H1 (cell line): ENCODE measurements at regions not wholly inside any gene's neighbourhood (a gene's known extent, or its start where the extent isn't known, plus 50 kb on each side); places are given as distances from the start of the nearest gene placed in this dataset.

Experiments
- CTCF ChIA-PET: fragments of 300-600 bp; sonication (Branson Sonifier 250); formaldehyde crosslinking; loops from one replicate; lab custom pipeline; 2021; ENCODE audit not compliant: partially characterized antibody; lab: Charles Lee
- POLR2A ChIA-PET: fragments of 300-600 bp; sonication (Branson Sonifier 250); formaldehyde crosslinking; loops from one replicate; lab custom pipeline; 2021; ENCODE audit warnings: inconsistent platforms; ENCODE audit not compliant: partially characterized antibody; lab: Charles Lee
- DNase-seq, 2 experiments: peaks; one replicate each; pipeline versions ENCODE4 v3.0.0 to v3.0.0-alpha.2; 2010 to 2022; ENCODE audit warnings: low spot score in 2 of 2, low read depth in 1 of 2, mixed read lengths in 1 of 2
- FAIRE-seq: peaks from 2 replicates; lab custom pipeline; 2011; peaks lifted over from hg19 to GRCh38; lab: Jason Lieb, UNC
- H2AFZ ChIP-seq: 2 replicates; pipeline ENCODE4 v1.8.1; 2012; ENCODE audit warnings: low read length, inconsistent platforms
- H2AK5ac ChIP-seq: 2 replicates; pipeline ENCODE4 v1.6.1; 2013; ENCODE audit warnings: low read depth, low read length
- H2BK120ac ChIP-seq: replicated peaks from 2 replicates; pipeline ENCODE3; 2013; ENCODE audit warnings: low read depth, low read length, inconsistent platforms
- H2BK12ac ChIP-seq: 2 replicates; pipeline ENCODE4 v1.6.1; 2013; ENCODE audit warnings: low read depth, low read length
- H2BK15ac ChIP-seq: 2 replicates; pipeline ENCODE4 v1.6.1; 2013; ENCODE audit warnings: low read length
- H2BK20ac ChIP-seq: 2 replicates; pipeline ENCODE4 v1.6.1; 2013; ENCODE audit warnings: low read length
- H2BK5ac ChIP-seq: 2 replicates; pipeline ENCODE4 v1.6.1; 2013; ENCODE audit warnings: low read depth, low read length
- H3K14ac ChIP-seq: 2 replicates; pipeline ENCODE4 v1.6.1; 2013; ENCODE audit warnings: inconsistent platforms; ENCODE audit not compliant: insufficient read length
- H3K18ac ChIP-seq: 2 replicates; pipeline ENCODE4 v1.6.1; 2013; ENCODE audit warnings: low read length; ENCODE audit errors: extremely low read depth
- H3K23ac ChIP-seq: 2 replicates; pipeline ENCODE4 v1.6.1; 2013; ENCODE audit warnings: inconsistent platforms; ENCODE audit not compliant: insufficient read length
- H3K23me2 ChIP-seq: 2 replicates; pipeline ENCODE4 v1.6.1; 2013; ENCODE audit warnings: low read depth, low read length
- H3K27ac ChIP-seq: 2 replicates; pipeline ENCODE4 v1.6.1; 2011; ENCODE audit warnings: low read depth, low read length, inconsistent platforms
- H3K27me3 ChIP-seq, 4 experiments: replicated peaks in 1 of 4; 1 replicate in 1 of 4; 2 replicates in 3 of 4; pipeline versions ENCODE4 v1.6.1 to v1.8.1; 2011 to 2013; ENCODE audit warnings: low read length in 3 of 4, mild to moderate bottlenecking in 3 of 4, inconsistent platforms in 2 of 4, mixed read lengths in 2 of 4, moderate library complexity in 1 of 4; ENCODE audit not compliant: control insufficient read depth in 3 of 4, insufficient read depth in 3 of 4; ENCODE audit errors: extremely low read depth in 1 of 4
- H3K36me3 ChIP-seq, 4 experiments: 2 replicates each; pipeline versions ENCODE4 v1.6.1 to v1.8.1; 2011 to 2013; ENCODE audit warnings: mild to moderate bottlenecking in 4 of 4, low read length in 3 of 4, moderate library complexity in 2 of 4, control low read depth in 1 of 4, inconsistent platforms in 1 of 4; ENCODE audit not compliant: insufficient read depth in 4 of 4, control insufficient read depth in 2 of 4
- H3K4ac ChIP-seq: replicated peaks from 2 replicates; pipeline ENCODE3; 2013; ENCODE audit warnings: low read length, low read depth, mixed read lengths, inconsistent platforms; ENCODE audit not compliant: insufficient read length
- H3K4me1 ChIP-seq, 4 experiments: replicated peaks in 1 of 4; 1 replicate in 1 of 4; 2 replicates in 3 of 4; pipeline versions ENCODE4 v1.6.1 to v1.8.1; 2011 to 2013; ENCODE audit warnings: low read length in 3 of 4, inconsistent platforms in 2 of 4, mixed read lengths in 1 of 4; ENCODE audit not compliant: insufficient read depth in 4 of 4, control insufficient read depth in 3 of 4
- H3K4me2 ChIP-seq, 2 experiments: 2 replicates each; pipeline versions ENCODE4 v1.6.1 to v1.8.1; 2011 to 2013; ENCODE audit warnings: low read depth in 2 of 2, low read length in 2 of 2, control low read depth in 1 of 2, inconsistent platforms in 1 of 2, mild to moderate bottlenecking in 1 of 2; ENCODE audit not compliant: insufficient read depth in 1 of 2
- H3K4me3 ChIP-seq, 4 experiments: fragments of 200-600, 300-600 bp in 1 of 4; sonication (generic), shearing (Covaris generic), sonication (Bioruptor Twin) in 1 of 4; 2 replicates each; pipeline versions ENCODE4 v1.5.1 to v1.8.1; 2011 to 2016; ENCODE audit warnings: low read length in 4 of 4, low read depth in 3 of 4, control low read depth in 2 of 4, inconsistent platforms in 2 of 4, mild to moderate bottlenecking in 2 of 4, mixed read lengths in 1 of 4, moderate library complexity in 1 of 4; ENCODE audit not compliant: insufficient read depth in 2 of 4; ENCODE audit errors: extremely low read depth in 1 of 4
- H3K56ac ChIP-seq: replicated peaks from 2 replicates; pipeline ENCODE3; 2013; ENCODE audit warnings: low read depth, mild to moderate bottlenecking, mixed read lengths, low read length, inconsistent platforms; ENCODE audit not compliant: insufficient read length
- H3K79me1 ChIP-seq: 2 replicates; pipeline ENCODE4 v1.6.1; 2013; ENCODE audit warnings: low read depth, low read length, control low read depth
- H3K79me2 ChIP-seq, 2 experiments: 2 replicates each; pipeline versions ENCODE4 v1.6.1 to v1.8.1; 2012 to 2013; ENCODE audit warnings: low read length in 2 of 2, mild to moderate bottlenecking in 2 of 2, inconsistent platforms in 1 of 2; ENCODE audit not compliant: insufficient read depth in 2 of 2, control insufficient read depth in 1 of 2
- H3K9ac ChIP-seq, 4 experiments: replicated peaks in 1 of 4; 1 replicate in 1 of 4; 2 replicates in 3 of 4; pipeline versions ENCODE4 v1.6.1 to v1.8.1; 2011 to 2013; ENCODE audit warnings: low read depth in 3 of 4, low read length in 3 of 4, control low read depth in 2 of 4, mild to moderate bottlenecking in 2 of 4, moderate library complexity in 2 of 4, inconsistent platforms in 1 of 4; ENCODE audit errors: extremely low read depth in 1 of 4
- H3K9me3 ChIP-seq, 2 experiments: 2 replicates each; pipeline versions ENCODE4 v1.6.1 to v1.8.1; 2012 to 2013; ENCODE audit warnings: mild to moderate bottlenecking in 2 of 2, moderate library complexity in 2 of 2, control low read depth in 1 of 2, inconsistent platforms in 1 of 2, low read depth in 1 of 2, low read length in 1 of 2, mixed read lengths in 1 of 2; ENCODE audit not compliant: insufficient read depth in 2 of 2
- H4K20me1 ChIP-seq, 2 experiments: replicated peaks in 1 of 2; 2 replicates each; pipeline versions ENCODE3 to v1.8.1; 2011 to 2013; ENCODE audit warnings: inconsistent platforms in 2 of 2, low read length in 2 of 2, mild to moderate bottlenecking in 1 of 2; ENCODE audit not compliant: insufficient read depth in 2 of 2, control insufficient read depth in 1 of 2
- H4K5ac ChIP-seq: 2 replicates; pipeline ENCODE4 v1.6.1; 2013; ENCODE audit warnings: low read length, low read depth, mixed read lengths, inconsistent platforms; ENCODE audit not compliant: insufficient read length
- H4K8ac ChIP-seq: 2 replicates; pipeline ENCODE4 v1.8.0; 2013; ENCODE audit warnings: mild to moderate bottlenecking, moderate library complexity, low read length, inconsistent platforms; ENCODE audit not compliant: insufficient read depth; ENCODE audit errors: extremely low read depth
- H4K91ac ChIP-seq: replicated peaks from 2 replicates; pipeline ENCODE3; 2013; ENCODE audit warnings: low read length, mixed read lengths, inconsistent platforms; ENCODE audit not compliant: insufficient read length
- BACH1 ChIP-seq: IDR thresholded peaks from 2 replicates; pipeline ENCODE4 v1.6.1; 2012; ENCODE audit warnings: low read length, improper control_type of control experiment
- BCL11A ChIP-seq, 2 experiments: IDR thresholded peaks; one replicate each; pipeline ENCODE4 v1.6.1; 2011; ENCODE audit warnings: low read depth in 2 of 2, low read length in 2 of 2, mild to moderate bottlenecking in 2 of 2
- GTF2F1 ChIP-seq: IDR thresholded peaks from 2 replicates; pipeline ENCODE4 v1.6.1; 2012; ENCODE audit warnings: low read depth, low read length, improper control_type of control experiment, borderline replicate concordance
- MAFK ChIP-seq: IDR thresholded peaks from 2 replicates; pipeline ENCODE4 v1.6.1; 2012; ENCODE audit warnings: low read depth, mild to moderate bottlenecking, improper control_type of control experiment, low read length
- NRF1 ChIP-seq: IDR thresholded peaks from 2 replicates; pipeline ENCODE4 v1.6.1; 2011; ENCODE audit warnings: mild to moderate bottlenecking, low read depth, low read length, improper control_type of control experiment
- RAD21 ChIP-seq, 2 experiments: IDR thresholded peaks in 1 of 2; conservative IDR thresholded peaks in 1 of 2; 2 replicates each; pipeline ENCODE4 v1.6.1; 2011; ENCODE audit warnings: low read depth in 2 of 2, low read length in 2 of 2, improper control_type of control experiment in 1 of 2, inconsistent platforms in 1 of 2, mild to moderate bottlenecking in 1 of 2, moderate library complexity in 1 of 2
- RBBP5 ChIP-seq: IDR thresholded peaks from 2 replicates; pipeline ENCODE4 v1.7.1; 2012; ENCODE audit warnings: low read depth, mild to moderate bottlenecking, inconsistent platforms, low read length, moderate library complexity, borderline replicate concordance
- RNF2 ChIP-seq: fragments of 200-900, 300-1000 bp; sonication (generic); IDR thresholded peaks from 2 replicates; pipeline ENCODE4 v1.7.1; 2016; ENCODE audit warnings: borderline replicate concordance, low read depth, mild to moderate bottlenecking, antibody characterized with exemption, low read length; ENCODE audit not compliant: poor library complexity, severe bottlenecking; ENCODE audit errors: missing control alignments
- SUZ12 ChIP-seq: fragments of 200-600 bp; sonication (generic); IDR thresholded peaks from 2 replicates; pipeline ENCODE4 v1.6.1; 2012; ENCODE audit warnings: mild to moderate bottlenecking, inconsistent platforms, low read length, moderate library complexity, mixed read lengths
- TEAD4 ChIP-seq: IDR thresholded peaks from 2 replicates; pipeline ENCODE4 v1.6.1; 2012; ENCODE audit warnings: low read depth, low read length, inconsistent platforms, mixed read lengths
- WGBS, 2 experiments: shearing (Covaris generic) in 1 of 2; methylation state at CpG; one replicate each; pipeline versions ENCODE4 v1.1.6 to v1.1.7; 2013 to 2015; ENCODE audit warnings: low lambda C conversion rate in 2 of 2, mixed read lengths in 2 of 2, inconsistent platforms in 1 of 2, low coverage in 1 of 2, missing lambda C conversion rate in 1 of 2; ENCODE audit not compliant: insufficient replicate concordance in 2 of 2, insufficient coverage in 1 of 2, insufficient read length in 1 of 2; ENCODE audit errors: extremely low coverage in 1 of 2, missing lambda C conversion rate in 1 of 2; 5-methylcytosine and 5-hydroxymethylcytosine counted together
- TF ChIP-seq, protein P1 (sequence below): IDR thresholded peaks from 2 replicates; pipeline ENCODE4 v1.6.1; 2012; ENCODE audit warnings: inconsistent platforms

DNA sequence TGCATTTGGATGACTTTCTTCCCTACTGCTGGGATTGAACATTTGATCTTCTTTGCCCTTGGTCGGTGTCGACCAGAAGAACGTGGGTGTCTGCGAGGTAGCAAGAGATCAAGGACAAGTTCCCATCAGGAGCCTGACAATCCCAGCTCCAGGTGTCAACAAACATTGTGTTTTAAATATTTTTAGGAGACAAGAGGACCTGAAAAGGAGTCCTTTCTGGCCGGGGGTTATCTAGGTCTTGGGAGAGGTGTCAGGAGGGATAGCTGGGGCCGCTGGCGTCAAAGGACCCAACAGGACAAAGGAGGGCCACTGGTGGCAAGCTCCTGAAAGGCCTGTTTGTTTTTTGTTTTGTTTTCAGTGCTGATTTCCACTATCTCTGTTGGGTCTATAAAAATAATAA, 308.4 kb upstream of the ERCC4 start:
- WGBS, 2 experiments: 89% methylated on average over 7 of the region's 7 CpGs; no CpG with 5 or more reads in 1 of the 2 experiments
- Histone ChIP-seq H3K27ac (no peak overlapping the region), H3K23me2 (peaks cover 2% of the 10 kb centered on the region; the same call in 1 of the 2 replicates), H2AFZ (no peak overlapping the region), H4K8ac (no peak overlapping the region), H2AK5ac (no peak overlapping the region), H3K14ac (no peak overlapping the region), H3K36me3 (no peaks in the 10 kb centered on the region), H3K27me3 (no peaks in the 10 kb centered on the region), H3K9ac (no peak overlapping the region), H3K4me3 (no peak overlapping the region), H3K23ac (no peak overlapping the region), H2BK15ac (no peak overlapping the region), H2BK20ac (no peak overlapping the region), H4K20me1 (no peaks in the 10 kb centered on the region), H3K4me1 (peaks cover 0 to 12% (median 7%) of the 10 kb centered on the region in 4 experiments; a peak in 5 of 7 replicates), H3K56ac (no peak overlapping the region), H4K5ac (no peak overlapping the region), H3K4ac (no peak overlapping the region), H4K91ac (no peak overlapping the region), H2BK120ac (no peak overlapping the region), H3K79me1 (no peaks in the 10 kb centered on the region), H3K9me3 (no peaks in the 10 kb centered on the region), H2BK12ac (0 out of 2 replicates have a peak overlapping the region, but pooled peaks have one; percentile 39), H3K4me2 (no peak overlapping the region), H3K79me2 (no peaks in the 10 kb centered on the region), H3K18ac (no peak overlapping the region), H2BK5ac (no peak overlapping the region)
- no peak for DNase-seq
- ChIA-PET POLR2A (interaction anchor here (0.9 to 3.0 kb wide), 2 partner anchors 10 kb away, joined by 3 to 6 read pairs; no protein-coding TSS in a partner anchor), CTCF (interaction anchor here (0.8 to 1.2 kb wide), 3 partner anchors 14 to 446 kb away, joined by 3 to 6 read pairs (median 3); no protein-coding TSS in a partner anchor)
- no peak for FAIRE-seq
- TF ChIP-seq TEAD4: no peak
- no peak for TF ChIP-seq MAFK
- TF ChIP-seq, protein P1, sequence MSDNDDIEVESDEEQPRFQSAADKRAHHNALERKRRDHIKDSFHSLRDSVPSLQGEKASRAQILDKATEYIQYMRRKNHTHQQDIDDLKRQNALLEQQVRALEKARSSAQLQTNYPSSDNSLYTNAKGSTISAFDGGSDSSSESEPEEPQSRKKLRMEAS: no peak
- no peak for TF ChIP-seq SUZ12
- TF ChIP-seq RNF2: no peak
- TF ChIP-seq RAD21 (IDR thresholded peaks at IDR 0.05 in 1 of 2, conservative IDR thresholded peaks at IDR 0.05 in 1 of 2; ENCODE audit: low read depth in 2 of 2, low read length in 2 of 2): no peak
- no peak for TF ChIP-seq BACH1
- no peak for TF ChIP-seq NRF1
- TF ChIP-seq RBBP5: no peak
- TF ChIP-seq GTF2F1: no peak
- no peak for TF ChIP-seq BCL11A (IDR thresholded peaks at IDR 0.05; ENCODE audit: low read depth in 2 of 2, low read length in 2 of 2)
